Gastroesophageal sphincter (tissue), 4 donors: ENCODE measurements at regions not wholly inside any gene's neighbourhood (a gene's known extent, or its start where the extent isn't known, plus 50 kb on each side); places are given as distances from the start of the nearest gene placed in this dataset.

Experiments used
- ATAC-seq: fragments of 150-250 bp; one replicate; pipeline ENCODE4 v1.9.1; 2016; ENCODE audit warnings: mild to moderate bottlenecking, moderate library complexity
- H3K27ac ChIP-seq, 4 donors: fragments of 200-600 bp; sonication (generic) in 3 of 4; 1 replicate in 3 of 4; 2 replicates in 1 of 4; pipeline ENCODE4 v1.5.1; 2016 to 2019
- H3K27me3 ChIP-seq: fragments of 200-600 bp; sonication (generic); one replicate; pipeline ENCODE4 v1.5.1; 2019
- H3K36me3 ChIP-seq, 2 donors: fragments of 200-600 bp; sonication (generic); one replicate each; pipeline ENCODE4 v1.5.1; 2019; ENCODE audit warnings: control low read depth in 1 of 2
- H3K4me1 ChIP-seq, 3 donors: fragments of 200-600 bp; sonication (generic); 1 replicate in 2 of 3; 2 replicates in 1 of 3; pipeline ENCODE4 v1.5.1; 2016 to 2019; ENCODE audit warnings: control low read depth in 2 of 3
- H3K4me3 ChIP-seq, 2 donors: fragments of 200-600 bp; sonication (generic); one replicate each; pipeline ENCODE4 v1.5.1; 2019; ENCODE audit warnings: mild to moderate bottlenecking in 1 of 2, moderate library complexity in 1 of 2
- H3K9me3 ChIP-seq, 3 donors: fragments of 200-600 bp; sonication (generic); one replicate each; pipeline ENCODE4 v1.5.1; 2017 to 2019; ENCODE audit warnings: control low read depth in 2 of 3
- EP300 ChIP-seq: sonication (generic); formaldehyde crosslinking; IDR thresholded peaks from one replicate; pipeline ENCODE4 v1.6.1; 2017; ENCODE audit warnings: antibody characterized with exemption, mild to moderate bottlenecking
- POLR2A ChIP-seq, 2 donors: fragments of 450-650 bp; IDR thresholded peaks; one replicate each; pipeline ENCODE4 v1.6.1; 2017; ENCODE audit warnings: antibody characterized with exemption in 2 of 2, mild to moderate bottlenecking in 2 of 2, moderate library complexity in 1 of 2
- POLR2AphosphoS5 ChIP-seq: sonication (generic); formaldehyde crosslinking; IDR thresholded peaks from one replicate; pipeline ENCODE4 v1.6.1; 2017; ENCODE audit warnings: antibody characterized with exemption
- WGBS, 2 donors: methylation state at CpG; one replicate each; pipeline ENCODE4 v1.1.5; 2018; ENCODE audit warnings: low coverage in 1 of 2; 5-methylcytosine and 5-hydroxymethylcytosine counted together
- TF ChIP-seq, protein P1 (sequence below), 4 experiments: fragments of 200-600 bp in 2 of 4; fragments of 450-650 bp in 2 of 4; sonication (generic) in 1 of 4; IDR thresholded peaks; one replicate each; pipeline ENCODE4 v1.5.1; 2017 to 2019; ENCODE audit warnings: antibody characterized with exemption in 4 of 4, mild to moderate bottlenecking in 2 of 4, moderate library complexity in 2 of 4

DNA sequence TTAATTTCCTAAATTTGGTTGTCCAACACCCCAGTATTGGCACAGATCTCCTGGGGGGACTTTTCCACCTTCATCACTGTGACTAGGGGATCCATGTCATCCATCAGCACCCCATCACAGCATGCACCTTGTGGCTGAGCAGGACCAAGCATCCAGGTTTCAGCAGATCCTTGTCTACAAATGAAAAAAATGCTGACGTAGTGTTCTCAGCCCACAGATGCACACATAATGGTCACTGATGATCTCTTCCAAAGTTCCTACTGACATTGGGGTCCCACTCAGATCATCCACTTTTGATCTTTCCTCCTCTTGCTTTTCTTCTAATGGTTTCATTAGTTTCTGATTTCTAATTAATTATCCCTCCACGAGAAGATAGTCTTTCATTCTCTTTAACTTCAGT lies 373.1 kb downstream of the TBX15 start:
- no peaks in the 10 kb centered on the region for H3K27me3 ChIP-seq
- ATAC-seq, result no peak
- no peaks in the 10 kb centered on the region for H3K4me1 ChIP-seq
- no peak overlapping the region for H3K4me3 ChIP-seq
- WGBS, 2 donors, result 52 to 83% methylated on average over 2 of the region's 2 CpGs
- TF ChIP-seq EP300, result no peak
- TF ChIP-seq, protein P1, sequence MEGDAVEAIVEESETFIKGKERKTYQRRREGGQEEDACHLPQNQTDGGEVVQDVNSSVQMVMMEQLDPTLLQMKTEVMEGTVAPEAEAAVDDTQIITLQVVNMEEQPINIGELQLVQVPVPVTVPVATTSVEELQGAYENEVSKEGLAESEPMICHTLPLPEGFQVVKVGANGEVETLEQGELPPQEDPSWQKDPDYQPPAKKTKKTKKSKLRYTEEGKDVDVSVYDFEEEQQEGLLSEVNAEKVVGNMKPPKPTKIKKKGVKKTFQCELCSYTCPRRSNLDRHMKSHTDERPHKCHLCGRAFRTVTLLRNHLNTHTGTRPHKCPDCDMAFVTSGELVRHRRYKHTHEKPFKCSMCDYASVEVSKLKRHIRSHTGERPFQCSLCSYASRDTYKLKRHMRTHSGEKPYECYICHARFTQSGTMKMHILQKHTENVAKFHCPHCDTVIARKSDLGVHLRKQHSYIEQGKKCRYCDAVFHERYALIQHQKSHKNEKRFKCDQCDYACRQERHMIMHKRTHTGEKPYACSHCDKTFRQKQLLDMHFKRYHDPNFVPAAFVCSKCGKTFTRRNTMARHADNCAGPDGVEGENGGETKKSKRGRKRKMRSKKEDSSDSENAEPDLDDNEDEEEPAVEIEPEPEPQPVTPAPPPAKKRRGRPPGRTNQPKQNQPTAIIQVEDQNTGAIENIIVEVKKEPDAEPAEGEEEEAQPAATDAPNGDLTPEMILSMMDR (IDR thresholded peaks at IDR 0.05), result no peak
- no peak for TF ChIP-seq POLR2A (IDR thresholded peaks at IDR 0.05)
- TF ChIP-seq POLR2AphosphoS5, result no peak
- H3K27ac ChIP-seq, result no peak overlapping the region
- H3K9me3 ChIP-seq, result peaks cover 0 to 49% (median 0%) of the 10 kb centered on the region in 3 donors
- H3K36me3 ChIP-seq, result no peaks in the 10 kb centered on the region

DNA sequence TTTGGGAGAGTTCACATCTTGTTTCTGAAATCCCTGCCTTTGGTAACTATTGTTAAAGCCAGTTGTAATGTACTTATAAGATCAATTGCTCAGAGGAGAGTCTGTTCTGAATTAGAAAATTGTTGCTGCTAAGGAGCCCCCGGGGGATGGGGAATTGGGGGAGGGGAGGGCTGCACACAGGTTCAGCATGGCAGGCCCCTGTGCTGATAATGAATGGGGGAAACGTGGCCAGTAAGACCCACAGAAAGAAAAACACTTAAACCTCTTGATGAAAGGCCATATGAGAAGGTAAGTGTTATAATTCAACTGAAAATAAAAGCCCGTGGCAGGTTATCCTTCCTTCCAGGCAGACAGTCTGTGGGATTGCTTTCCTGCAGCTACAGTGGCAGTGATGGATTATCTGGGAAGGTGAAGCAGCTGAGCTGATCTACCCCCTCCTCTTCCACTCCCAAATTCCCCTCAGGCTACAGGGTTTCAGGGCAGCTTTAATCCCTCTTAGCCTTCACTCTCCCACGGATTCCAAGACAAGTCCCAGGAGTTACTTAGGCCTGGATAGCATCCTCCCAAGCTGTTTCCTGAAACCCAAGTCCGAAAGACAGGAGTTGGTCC lies 398.8 kb downstream of the TBX15 start:
- TF ChIP-seq, protein P1 (IDR thresholded peaks at IDR 0.05), result no peak
- TF ChIP-seq POLR2A (IDR thresholded peaks at IDR 0.05) (no peak), POLR2AphosphoS5 (no peak), EP300 (no peak)
- Histone ChIP-seq H3K27ac (no peak overlapping the region), H3K36me3 (no peaks in the 10 kb centered on the region), H3K27me3 (no peaks in the 10 kb centered on the region), H3K9me3 (no peaks in the 10 kb centered on the region), H3K4me3 (no peak overlapping the region), H3K4me1 (no peaks in the 10 kb centered on the region)
- ATAC-seq, result no peak
- 17 to 20% methylated on average over 2 of the region's 5 CpGs for WGBS, 2 donors

DNA sequence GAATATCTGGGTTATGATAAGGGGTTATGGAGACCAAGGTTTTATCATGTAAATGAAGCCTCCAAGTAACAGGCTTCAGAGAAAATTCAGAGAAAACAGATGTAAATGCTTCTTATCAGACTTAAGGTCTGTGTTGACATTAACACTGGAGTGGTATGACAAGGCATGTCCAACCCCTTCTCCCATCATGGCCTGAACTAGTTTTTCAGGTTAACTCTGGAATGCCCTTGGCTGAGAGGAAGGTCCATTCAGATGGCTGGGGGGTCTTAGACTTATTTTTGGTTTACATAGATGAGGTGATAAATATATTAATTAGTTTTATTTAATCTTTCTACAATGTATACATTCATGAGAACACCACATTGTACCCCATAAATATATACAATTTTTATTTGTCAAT lies 399.6 kb downstream of the TBX15 start:
- no peaks in the 10 kb centered on the region for H3K9me3 ChIP-seq
- no peak overlapping the region for H3K27ac ChIP-seq
- no peaks in the 10 kb centered on the region for H3K27me3 ChIP-seq
- TF ChIP-seq POLR2A (IDR thresholded peaks at IDR 0.05) (no peak), POLR2AphosphoS5 (no peak), EP300 (no peak)
- TF ChIP-seq, protein P1 (IDR thresholded peaks at IDR 0.05), result no peak
- ATAC-seq, result no peak
- H3K36me3 ChIP-seq, result no peaks in the 10 kb centered on the region
- H3K4me3 ChIP-seq, result no peak overlapping the region
- no peaks in the 10 kb centered on the region for H3K4me1 ChIP-seq

DNA sequence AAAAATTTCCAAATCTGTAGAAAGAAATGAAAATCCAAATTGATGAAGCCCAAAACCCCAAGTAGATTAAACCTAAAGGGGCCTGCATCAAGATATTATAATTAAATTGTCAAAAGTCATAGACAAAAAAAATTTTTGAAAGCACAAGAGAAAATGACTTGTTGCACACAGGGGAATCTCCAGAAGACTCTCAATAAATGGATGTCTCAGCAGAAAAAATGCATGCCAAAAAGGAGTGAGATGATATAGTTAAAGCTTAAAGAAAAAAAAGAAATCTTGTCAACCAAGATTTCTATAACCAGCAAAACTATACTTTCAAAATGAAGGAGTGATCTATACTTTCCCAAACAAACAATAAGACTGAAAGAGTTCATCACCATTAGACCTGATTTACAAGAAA lies 393.2 kb upstream of the SPAG17 start:
- ATAC-seq, result no peak
- H3K27ac ChIP-seq, result no peak overlapping the region
- no peaks in the 10 kb centered on the region for H3K36me3 ChIP-seq
- H3K27me3 ChIP-seq, result no peaks in the 10 kb centered on the region
- no peaks in the 10 kb centered on the region for H3K4me1 ChIP-seq
- TF ChIP-seq POLR2A (IDR thresholded peaks at IDR 0.05), result no peak
- TF ChIP-seq POLR2AphosphoS5, result no peak
- TF ChIP-seq, protein P1 (IDR thresholded peaks at IDR 0.05), result no peak
- TF ChIP-seq EP300, result no peak
- H3K9me3 ChIP-seq, result peaks cover 0 to 30% (median 0%) of the 10 kb centered on the region in 3 donors
- no peak overlapping the region for H3K4me3 ChIP-seq

DNA sequence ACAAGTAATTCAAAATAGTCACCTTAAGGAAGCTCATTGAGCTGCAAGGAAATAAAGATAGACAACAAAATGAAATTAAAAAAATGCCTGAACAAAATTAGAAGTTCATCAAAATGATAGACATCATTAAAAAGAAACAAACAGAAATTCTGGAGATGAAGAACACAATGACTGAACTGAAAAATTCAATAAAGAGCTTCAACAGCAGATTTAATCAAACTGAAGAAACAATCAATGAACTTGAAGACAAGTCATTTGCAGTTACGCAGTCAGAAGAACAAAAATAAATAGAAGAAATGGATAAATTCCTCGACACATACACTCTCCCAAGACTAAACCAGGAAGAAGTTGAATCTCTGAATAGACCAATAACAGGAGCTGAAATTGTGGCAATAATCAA lies 390.0 kb upstream of the SPAG17 start:
- WGBS, 2 donors, result 64 to 86% methylated on average over 2 of the region's 2 CpGs
- Histone ChIP-seq H3K27ac (no peak overlapping the region), H3K4me3 (no peak overlapping the region), H3K9me3 (peaks cover 0 to 27% (median 0%) of the 10 kb centered on the region in 3 donors), H3K4me1 (no peaks in the 10 kb centered on the region), H3K27me3 (no peaks in the 10 kb centered on the region), H3K36me3 (no peaks in the 10 kb centered on the region)
- ATAC-seq, result no peak
- TF ChIP-seq POLR2A (IDR thresholded peaks at IDR 0.05) (no peak), POLR2AphosphoS5 (no peak), EP300 (no peak)
- TF ChIP-seq, protein P1 (IDR thresholded peaks at IDR 0.05), result no peak
